ENCODE measurements at regions not wholly inside any gene's neighbourhood (a gene's known extent, or its start where the extent isn't known, plus 50 kb on each side); places are given as distances from the start of the nearest gene placed in this dataset.

DNA sequence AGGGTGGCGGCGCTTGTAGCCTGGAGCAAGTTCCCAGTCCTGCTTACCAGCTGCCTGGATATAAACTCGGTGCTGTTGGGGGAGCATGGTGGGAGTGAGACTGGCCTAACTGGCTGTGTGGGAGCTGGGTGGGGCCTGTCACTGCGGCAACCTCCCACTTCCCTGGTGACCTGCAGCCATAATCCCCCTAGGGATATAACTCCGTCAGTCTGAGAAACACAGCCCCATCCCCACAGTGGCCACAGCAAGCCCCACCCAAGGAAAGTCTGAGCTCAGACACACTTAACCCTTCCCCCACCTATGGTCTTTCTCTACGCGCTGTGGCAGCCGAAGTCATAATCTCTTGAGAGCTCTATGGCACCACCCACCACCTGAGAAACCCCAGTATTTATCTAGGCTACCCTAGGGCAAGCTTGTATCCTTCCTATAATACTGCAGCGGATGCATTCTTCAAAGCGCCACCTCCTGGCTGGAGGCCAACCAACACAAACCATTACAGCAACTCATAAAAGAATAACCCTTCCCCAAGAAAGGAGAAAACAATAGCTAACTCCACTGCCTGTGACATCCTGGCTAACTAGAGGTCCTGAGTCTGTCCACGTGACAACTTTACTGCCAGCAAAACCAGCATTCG lies 57.4 kb downstream of the ZNF648 start:
- peak in 1 of 6 donors; percentile 33 for DNase-seq (ENCODE audit: low read depth in 4 of 6, low spot score in 6 of 6)
- Histone ChIP-seq H3K9me3 (ENCODE audit: control insufficient read depth, insufficient read depth, low read length) (no peaks in the 10 kb centered on the region), H3K4me1 (ENCODE audit: control insufficient read depth, insufficient read depth, low read length) (peaks cover 3% of the 10 kb centered on the region), H3K27me3 (ENCODE audit: control insufficient read depth, insufficient read depth, low read length) (no peaks in the 10 kb centered on the region), H3K36me3 (ENCODE audit: control insufficient read depth, insufficient read depth, low read length) (no peaks in the 10 kb centered on the region), H3K27ac (ENCODE audit: low read depth, low read length) (peak overlapping the region; percentile 53), H3K4me3 (ENCODE audit: low read depth, low read length) (no peak overlapping the region)
- 71% methylated on average over 11 of the region's 12 CpGs for WGBS (ENCODE audit: insufficient coverage)

DNA sequence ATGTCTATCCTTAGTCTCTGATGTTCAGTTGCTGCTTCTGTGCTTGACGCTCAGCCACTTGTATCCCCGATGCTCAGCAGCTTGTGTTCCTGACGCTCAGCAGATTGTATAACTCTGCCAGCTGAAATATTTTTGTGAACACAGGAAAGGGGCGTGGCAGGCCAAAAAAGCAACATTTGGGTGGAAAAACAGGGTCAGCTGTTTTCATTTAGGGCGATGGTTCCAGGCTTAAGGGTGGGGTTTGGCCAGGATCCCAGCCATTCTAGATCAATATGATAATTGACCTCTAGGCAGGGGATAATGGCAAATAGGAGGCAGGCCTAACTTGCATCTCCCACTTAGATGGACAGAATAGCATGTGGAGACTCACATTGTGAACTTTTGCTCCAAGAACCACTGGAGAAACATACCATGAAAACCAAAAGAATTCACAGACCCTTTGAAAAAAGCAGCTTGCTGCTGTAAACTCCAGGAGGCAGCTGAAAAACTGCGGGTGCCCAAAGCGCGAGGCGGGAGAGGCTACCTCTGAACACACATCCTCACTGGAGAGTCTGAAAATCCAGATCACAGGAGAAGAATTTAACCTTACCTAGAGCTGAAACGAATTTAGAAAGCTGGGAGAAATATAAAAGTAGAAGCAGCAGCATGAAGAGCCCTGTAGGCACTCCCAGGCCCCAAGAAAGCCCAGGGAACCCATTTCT lies 58.3 kb downstream of the ZNF648 start:
- Histone ChIP-seq H3K4me1 (ENCODE audit: control insufficient read depth, insufficient read depth, low read length) (peaks cover 3% of the 10 kb centered on the region), H3K4me3 (ENCODE audit: low read depth, low read length) (no peak overlapping the region), H3K27ac (ENCODE audit: low read depth, low read length) (peak overlapping the region; percentile 42), H3K9me3 (ENCODE audit: control insufficient read depth, insufficient read depth, low read length) (no peaks in the 10 kb centered on the region), H3K27me3 (ENCODE audit: control insufficient read depth, insufficient read depth, low read length) (no peaks in the 10 kb centered on the region), H3K36me3 (ENCODE audit: control insufficient read depth, insufficient read depth, low read length) (no peaks in the 10 kb centered on the region)
- DNase-seq (ENCODE audit: low read depth in 4 of 6, low spot score in 6 of 6): peak in 1 of 6 donors; percentile 62
- 76% methylated on average over 5 of the region's 10 CpGs for WGBS (ENCODE audit: insufficient coverage)

DNA sequence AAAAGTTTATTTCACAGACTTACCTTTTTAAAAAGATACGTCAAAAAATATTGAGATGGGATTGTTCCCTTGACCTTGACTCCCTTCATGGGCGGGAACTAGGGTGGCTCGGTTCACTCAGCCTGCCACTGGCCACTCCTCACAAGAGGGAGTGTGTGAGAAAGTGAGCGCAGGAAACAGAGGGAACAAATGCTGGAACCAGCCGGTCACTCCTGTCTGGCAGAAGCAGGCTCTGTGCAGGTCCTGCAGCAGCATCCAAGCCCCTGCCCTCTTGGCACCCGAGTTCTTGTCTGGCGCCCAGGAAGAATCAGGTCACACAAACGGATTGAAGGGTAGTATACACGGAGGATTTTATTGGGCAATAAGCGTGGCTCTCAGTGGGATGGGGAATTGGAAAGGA lies 58.9 kb downstream of the ZNF648 start:
- WGBS (ENCODE audit: insufficient coverage): 71% methylated on average over 9 of the region's 10 CpGs
- DNase-seq (ENCODE audit: low read depth in 4 of 6, low spot score in 6 of 6): no peak
- Histone ChIP-seq H3K36me3 (ENCODE audit: control insufficient read depth, insufficient read depth, low read length) (no peaks in the 10 kb centered on the region), H3K4me1 (ENCODE audit: control insufficient read depth, insufficient read depth, low read length) (peaks cover 3% of the 10 kb centered on the region), H3K9me3 (ENCODE audit: control insufficient read depth, insufficient read depth, low read length) (no peaks in the 10 kb centered on the region), H3K4me3 (ENCODE audit: low read depth, low read length) (no peak overlapping the region), H3K27me3 (ENCODE audit: control insufficient read depth, insufficient read depth, low read length) (no peaks in the 10 kb centered on the region), H3K27ac (ENCODE audit: low read depth, low read length) (no peak overlapping the region)

DNA sequence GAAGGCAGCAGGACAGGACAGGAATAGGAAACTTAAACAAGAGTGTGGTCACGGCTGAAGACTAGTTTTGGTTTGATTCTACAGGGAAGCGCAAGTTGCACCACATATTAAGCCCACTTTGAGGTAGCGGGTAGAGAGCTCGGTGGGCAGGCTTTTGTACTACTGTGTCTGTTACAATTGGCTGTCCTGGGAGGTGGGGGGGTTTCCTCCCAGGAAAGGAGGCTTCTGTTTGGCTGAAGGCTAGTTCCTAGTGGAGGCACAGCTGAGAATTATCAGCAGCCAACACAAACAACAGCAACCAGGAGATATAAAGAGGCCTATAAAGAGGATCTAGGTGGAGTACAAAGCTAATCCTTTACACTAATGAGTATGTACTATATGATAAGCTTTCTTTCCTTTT lies 62.7 kb downstream of the ZNF648 start:
- H3K27me3 ChIP-seq (ENCODE audit: control insufficient read depth, insufficient read depth, low read length): no peaks in the 10 kb centered on the region
- H3K27ac ChIP-seq (ENCODE audit: low read depth, low read length): no peak overlapping the region
- no peak for DNase-seq (ENCODE audit: low read depth in 4 of 6, low spot score in 6 of 6)
- H3K4me3 ChIP-seq (ENCODE audit: low read depth, low read length): no peak overlapping the region
- H3K36me3 ChIP-seq (ENCODE audit: control insufficient read depth, insufficient read depth, low read length): no peaks in the 10 kb centered on the region
- peaks cover 3% of the 10 kb centered on the region for H3K4me1 ChIP-seq (ENCODE audit: control insufficient read depth, insufficient read depth, low read length)
- 84% methylated on average over 4 of the region's 4 CpGs for WGBS (ENCODE audit: insufficient coverage)
- no peaks in the 10 kb centered on the region for H3K9me3 ChIP-seq (ENCODE audit: control insufficient read depth, insufficient read depth, low read length)

DNA sequence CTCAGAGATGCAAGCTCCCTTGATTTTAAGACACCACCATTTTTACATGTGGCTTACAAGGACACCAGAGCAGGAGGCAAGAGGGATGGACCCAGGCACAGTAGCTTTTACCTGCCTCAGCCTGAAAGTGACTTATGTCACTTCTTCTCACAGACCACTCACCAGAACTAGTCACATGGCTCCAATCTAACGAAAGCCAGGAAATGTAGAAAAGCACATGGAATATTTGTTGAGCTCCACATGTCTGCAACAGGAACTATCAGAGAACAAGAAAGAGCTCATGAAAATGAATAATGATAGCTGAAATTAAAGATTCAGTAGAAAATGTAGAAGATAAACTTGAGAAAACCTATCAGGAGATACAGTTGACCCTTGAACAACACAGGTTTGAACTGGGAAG lies 69.4 kb downstream of the ZNF648 start:
- Histone ChIP-seq H3K4me3 (ENCODE audit: low read depth, low read length) (no peak overlapping the region), H3K36me3 (ENCODE audit: control insufficient read depth, insufficient read depth, low read length) (no peaks in the 10 kb centered on the region), H3K4me1 (ENCODE audit: control insufficient read depth, insufficient read depth, low read length) (peaks cover under 1% of the 10 kb centered on the region), H3K27ac (ENCODE audit: low read depth, low read length) (no peak overlapping the region), H3K27me3 (ENCODE audit: control insufficient read depth, insufficient read depth, low read length) (no peaks in the 10 kb centered on the region), H3K9me3 (ENCODE audit: control insufficient read depth, insufficient read depth, low read length) (no peaks in the 10 kb centered on the region)
- no peak for DNase-seq (ENCODE audit: low read depth in 4 of 6, low spot score in 6 of 6)
- no CpG with 5 or more reads among the region's 1 CpG for WGBS (ENCODE audit: insufficient coverage)

GRCh38 chr1:181990728-181991127 lies 70.8 kb downstream of the ZNF648 start:
- no peaks in the 10 kb centered on the region for H3K36me3 ChIP-seq (ENCODE audit: control insufficient read depth, insufficient read depth, low read length)
- no peak overlapping the region for H3K27ac ChIP-seq (ENCODE audit: low read depth, low read length)
- WGBS (ENCODE audit: insufficient coverage): 100% methylated on average over 1 of the region's 2 CpGs
- H3K4me3 ChIP-seq (ENCODE audit: low read depth, low read length): no peak overlapping the region
- H3K4me1 ChIP-seq (ENCODE audit: control insufficient read depth, insufficient read depth, low read length): peaks cover 9% of the 10 kb centered on the region
- DNase-seq (ENCODE audit: low read depth in 4 of 6, low spot score in 6 of 6): peak in 1 of 6 donors; percentile 51
- no peaks in the 10 kb centered on the region for H3K27me3 ChIP-seq (ENCODE audit: control insufficient read depth, insufficient read depth, low read length)
- H3K9me3 ChIP-seq (ENCODE audit: control insufficient read depth, insufficient read depth, low read length): no peaks in the 10 kb centered on the region

DNA sequence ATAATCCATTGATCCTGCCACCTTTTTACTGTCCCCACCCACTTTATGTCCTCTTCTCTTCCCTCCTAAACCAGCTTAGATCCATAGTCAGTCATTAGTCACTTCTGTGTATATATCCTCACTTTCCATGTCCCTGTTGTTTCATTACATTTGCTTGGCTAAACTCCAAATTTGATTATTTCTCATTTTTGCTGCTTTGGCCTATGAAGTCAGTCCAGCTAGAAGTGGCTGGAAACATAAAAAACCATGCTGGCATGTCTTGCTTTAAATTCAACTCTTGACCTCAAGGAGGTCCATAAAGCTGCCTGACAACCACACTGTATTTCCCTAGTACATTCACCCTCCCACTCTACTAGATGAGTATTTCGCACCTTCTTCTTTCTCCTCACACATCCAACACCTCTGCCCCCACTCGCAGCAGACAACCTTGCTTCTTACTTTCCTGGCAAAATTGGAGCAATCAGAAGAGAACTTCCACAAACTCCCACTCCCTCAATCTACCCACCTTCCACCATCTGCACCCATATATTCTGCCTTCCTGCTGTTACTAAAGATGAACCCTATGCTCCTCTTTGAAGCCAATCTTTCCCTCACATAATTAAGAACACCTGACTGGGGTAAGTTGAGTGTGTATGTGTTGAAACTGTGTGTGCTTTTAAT lies 72.1 kb downstream of the ZNF648 start:
- no peaks in the 10 kb centered on the region for H3K9me3 ChIP-seq (ENCODE audit: control insufficient read depth, insufficient read depth, low read length)
- WGBS (ENCODE audit: insufficient coverage): 93% methylated on average over 2 of the region's 2 CpGs
- DNase-seq (ENCODE audit: low read depth in 4 of 6, low spot score in 6 of 6): no peak
- no peak overlapping the region for H3K4me3 ChIP-seq (ENCODE audit: low read depth, low read length)
- H3K27ac ChIP-seq (ENCODE audit: low read depth, low read length): no peak overlapping the region
- peaks cover 9% of the 10 kb centered on the region for H3K4me1 ChIP-seq (ENCODE audit: control insufficient read depth, insufficient read depth, low read length)
- H3K27me3 ChIP-seq (ENCODE audit: control insufficient read depth, insufficient read depth, low read length): no peaks in the 10 kb centered on the region
- H3K36me3 ChIP-seq (ENCODE audit: control insufficient read depth, insufficient read depth, low read length): no peaks in the 10 kb centered on the region

GRCh38 chr1:181987996-181988395 lies 73.5 kb downstream of the ZNF648 start:
- Histone ChIP-seq H3K36me3 (ENCODE audit: control insufficient read depth, insufficient read depth, low read length) (no peaks in the 10 kb centered on the region), H3K9me3 (ENCODE audit: control insufficient read depth, insufficient read depth, low read length) (no peaks in the 10 kb centered on the region), H3K4me3 (ENCODE audit: low read depth, low read length) (no peak overlapping the region), H3K4me1 (ENCODE audit: control insufficient read depth, insufficient read depth, low read length) (peaks cover 9% of the 10 kb centered on the region), H3K27me3 (ENCODE audit: control insufficient read depth, insufficient read depth, low read length) (no peaks in the 10 kb centered on the region), H3K27ac (ENCODE audit: low read depth, low read length) (no peak overlapping the region)
- DNase-seq (ENCODE audit: low read depth in 4 of 6, low spot score in 6 of 6): no peak
- no CpG with 5 or more reads among the region's 2 CpGs for WGBS (ENCODE audit: insufficient coverage)

DNA sequence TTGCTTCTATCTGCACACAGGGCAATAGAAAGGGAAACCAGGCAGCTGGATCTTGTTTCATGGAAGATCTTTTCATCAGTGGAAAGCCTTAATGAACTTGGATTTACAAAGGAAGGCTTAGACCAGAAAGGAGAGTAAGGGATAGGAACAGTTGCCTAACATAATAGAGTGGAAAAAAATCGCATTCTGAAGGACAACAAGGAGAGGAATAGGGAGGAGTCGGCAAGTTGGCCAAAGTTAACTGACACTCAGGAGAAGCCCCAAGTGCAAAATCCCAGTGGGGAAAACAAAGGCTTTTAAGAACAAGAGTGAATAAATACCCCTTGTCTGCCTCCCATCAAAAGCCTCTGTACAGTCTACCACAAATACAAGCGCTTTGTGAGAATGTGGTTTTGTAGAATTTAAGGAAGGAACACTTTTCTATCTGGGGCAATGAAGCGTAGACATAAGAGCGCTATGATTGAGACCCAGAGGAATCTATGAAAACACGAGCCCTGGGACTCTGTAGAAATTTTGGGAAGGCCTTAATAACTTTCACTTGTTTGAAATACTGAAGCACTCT lies 74.1 kb downstream of the ZNF648 start:
- H3K9me3 ChIP-seq (ENCODE audit: control insufficient read depth, insufficient read depth, low read length): no peaks in the 10 kb centered on the region
- no peak overlapping the region for H3K4me3 ChIP-seq (ENCODE audit: low read depth, low read length)
- peak in 1 of 6 donors; percentile 5 for DNase-seq (ENCODE audit: low read depth in 4 of 6, low spot score in 6 of 6)
- peaks cover 9% of the 10 kb centered on the region for H3K4me1 ChIP-seq (ENCODE audit: control insufficient read depth, insufficient read depth, low read length)
- H3K27ac ChIP-seq (ENCODE audit: low read depth, low read length): peak overlapping the region; percentile 37
- H3K36me3 ChIP-seq (ENCODE audit: control insufficient read depth, insufficient read depth, low read length): no peaks in the 10 kb centered on the region
- H3K27me3 ChIP-seq (ENCODE audit: control insufficient read depth, insufficient read depth, low read length): no peaks in the 10 kb centered on the region
- WGBS (ENCODE audit: insufficient coverage): 80% methylated on average over 3 of the region's 6 CpGs

All from spinal cord (tissue), 9 donors.